NCI-H526 treated with DMSO at 0.1 percent for 48 hours (cell line): ENCODE measurements at regions not wholly inside any gene's neighbourhood (a gene's known extent, or its start where the extent isn't known, plus 50 kb on each side); places are given as distances from the start of the nearest gene placed in this dataset.
"Not testable (repeated sequence)": the region's sequence is repeated elsewhere in the genome, so short reads cannot be mapped to it uniquely, and the experiment has no call there.

ENCODE experiments used
- DNase-seq: peaks from one replicate; lab custom pipeline; 2025; lab: John Stamatoyannopoulos, UW

- no peak for DNase-seq
These were observed 50.2 kb upstream of the TP53I11 start for GRCh38 chr11:45000918-45001317.

DNA sequence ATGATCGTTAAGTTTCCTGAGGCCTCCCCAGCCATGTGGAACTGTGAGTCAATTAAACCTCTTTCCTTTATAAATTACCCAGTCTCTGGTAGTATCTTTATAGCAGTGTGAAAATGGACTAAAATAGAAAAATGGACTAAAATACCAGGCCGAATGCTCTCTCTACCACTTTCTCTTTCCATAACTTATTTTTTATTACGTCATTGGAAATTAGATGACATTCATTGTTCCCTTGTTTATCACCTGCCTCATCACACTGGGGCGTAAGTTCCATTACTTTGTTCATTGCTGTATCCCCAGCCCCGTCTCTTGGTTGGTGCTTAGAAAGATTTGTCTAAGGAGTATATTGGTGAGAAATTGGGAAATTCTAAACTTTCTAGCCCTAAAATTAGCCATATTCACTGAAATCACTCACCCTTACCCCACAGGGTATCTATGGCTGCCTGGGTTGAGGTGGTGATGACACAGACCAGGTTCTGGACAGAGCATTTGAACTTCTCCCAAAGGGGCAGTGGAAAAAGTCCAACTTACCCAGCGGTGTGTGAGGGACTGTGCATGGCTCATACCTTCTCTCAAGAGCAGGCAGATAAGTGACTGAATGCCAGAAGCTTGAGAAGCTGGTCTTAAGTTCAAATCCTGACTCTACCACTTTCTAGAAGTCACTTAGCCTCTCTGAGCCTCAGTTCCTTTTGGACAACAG, 50.9 kb upstream of the TP53I11 start:
- no peak for DNase-seq

- DNase-seq, result no peak
These were observed 54.4 kb upstream of the TP53I11 start for GRCh38 chr11:45005106-45005505.

- no peak for DNase-seq
These were observed 56.3 kb upstream of the TP53I11 start for GRCh38 chr11:45007011-45007410.

DNA sequence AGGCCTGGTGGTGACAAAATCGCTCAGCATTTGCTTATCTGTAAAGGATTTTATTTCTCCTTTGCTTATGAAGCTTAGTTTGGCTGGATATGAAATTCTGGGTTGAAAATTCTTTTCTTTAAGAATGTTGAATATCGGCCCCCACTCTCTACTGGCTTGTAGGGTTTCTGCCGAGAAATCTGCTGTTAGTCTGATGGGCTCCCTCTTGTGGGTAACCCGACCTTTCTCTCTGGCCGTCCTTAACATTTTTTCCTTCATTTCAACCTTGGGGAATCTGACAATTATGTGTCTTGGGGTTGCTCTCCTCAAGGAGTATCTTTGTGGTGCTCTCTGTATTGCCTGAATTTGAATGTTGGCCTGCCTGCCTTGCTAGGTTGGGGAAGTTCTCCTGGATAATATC, 65.3 kb upstream of the TP53I11 start:
- not testable (repeated sequence) for DNase-seq

DNA sequence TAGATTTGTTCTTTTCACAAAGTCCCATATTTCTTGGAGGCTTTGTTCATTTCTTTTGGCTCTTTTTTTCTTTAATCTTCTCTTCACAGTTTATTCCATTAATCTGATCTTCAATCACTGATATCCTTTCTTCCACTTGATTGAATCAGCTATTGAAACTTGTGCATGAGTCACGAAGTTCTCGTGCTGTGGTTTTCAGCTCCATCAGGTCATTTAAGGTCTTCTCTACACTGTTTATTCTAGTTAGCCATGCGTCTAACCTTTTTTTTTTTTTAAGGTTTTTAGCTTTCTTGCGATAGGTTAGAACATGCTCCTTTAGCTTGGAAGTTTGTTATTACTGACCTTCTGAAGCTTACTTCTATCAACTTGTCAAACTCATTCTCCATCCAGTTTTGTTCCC, 65.8 kb upstream of the TP53I11 start:
- DNase-seq, result not testable (repeated sequence)

- no peak for DNase-seq
These were observed 66.6 kb upstream of the TP53I11 start for GRCh38 chr11:45017329-45017728.

DNA sequence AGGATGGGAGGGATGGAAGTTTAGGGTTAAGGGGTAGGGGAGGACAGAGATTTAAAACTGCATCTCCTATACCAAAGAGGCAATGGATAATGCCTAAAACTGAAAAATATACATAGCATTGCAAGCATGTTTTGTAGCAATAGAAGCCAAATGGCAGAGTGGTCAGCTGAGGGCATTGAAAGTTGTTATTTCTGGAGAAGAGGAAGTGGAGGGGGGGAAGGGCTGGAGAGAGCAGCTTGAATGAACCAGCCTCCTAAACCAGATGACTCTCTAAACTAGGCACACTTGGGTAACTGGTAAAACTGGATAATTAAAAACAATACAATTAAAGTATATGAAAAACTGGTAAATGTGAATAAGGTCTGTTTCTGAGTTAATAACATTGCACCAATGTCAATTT, 70.3 kb upstream of the TP53I11 start:
- no peak for DNase-seq

- no peak for DNase-seq
These were observed 71.0 kb upstream of the TP53I11 start for GRCh38 chr11:45021692-45022141.

GRCh38 chr11:45022294-45023064, 71.8 kb upstream of the TP53I11 start:
- DNase-seq, result no peak

GRCh38 chr11:45023065-45023365, 72.3 kb upstream of the TP53I11 start:
- DNase-seq, result no peak

DNA sequence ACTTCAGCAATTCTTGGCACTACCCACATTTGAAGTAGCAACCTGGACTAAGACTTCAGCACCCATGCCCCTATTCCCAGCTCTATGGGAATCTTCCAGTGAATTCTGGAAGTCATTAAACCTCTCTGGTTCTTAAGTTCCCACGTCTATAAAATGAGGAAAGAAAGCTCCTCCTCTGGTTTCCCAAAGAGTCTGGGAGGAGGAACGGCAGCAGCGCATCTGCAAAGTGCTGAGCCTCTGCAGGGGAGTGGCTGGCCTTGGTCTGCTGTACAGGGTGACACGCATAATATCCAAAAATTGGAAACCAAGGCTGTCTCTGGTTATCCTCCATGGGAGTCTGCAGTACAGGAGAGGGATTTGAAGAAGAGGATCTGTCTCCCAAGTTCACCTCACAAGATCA, 73.6 kb upstream of the TP53I11 start:
- DNase-seq, result no peak

DNA sequence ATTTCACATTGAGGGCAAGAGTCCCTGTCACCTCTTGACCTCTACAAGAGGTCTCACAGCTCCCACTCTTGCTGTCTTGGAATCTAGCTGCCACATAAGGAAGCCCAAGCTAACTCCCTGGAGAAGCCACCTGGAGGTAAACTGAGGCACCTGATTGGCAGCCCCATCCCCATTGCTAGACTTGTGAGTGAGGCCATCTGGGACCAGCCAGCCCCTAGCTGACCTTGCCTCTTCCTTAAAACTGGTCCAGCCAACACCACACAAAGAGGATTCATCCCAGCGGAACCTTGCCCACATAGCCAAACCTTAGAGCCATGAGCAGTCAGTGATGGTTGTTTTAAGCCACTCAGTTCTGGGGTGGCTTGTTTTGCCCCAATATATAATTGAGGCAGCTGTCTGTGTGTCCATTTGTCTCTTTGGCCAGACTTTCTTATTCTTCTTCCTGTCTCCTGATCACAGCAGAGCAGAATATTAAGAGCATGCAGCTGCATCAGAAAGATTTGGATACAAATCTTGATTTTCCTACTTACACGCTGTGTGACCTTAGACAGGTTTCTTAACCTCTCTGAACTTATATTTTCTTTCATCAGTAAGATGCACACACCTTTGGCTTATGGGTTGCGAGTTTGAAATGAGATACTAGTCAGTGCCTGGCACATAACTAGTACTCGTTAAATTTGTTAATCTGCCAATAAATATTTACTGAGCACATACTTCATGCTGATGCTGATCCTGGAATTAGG, 74.3 kb upstream of the TP53I11 start:
- DNase-seq, result no peak

DNA sequence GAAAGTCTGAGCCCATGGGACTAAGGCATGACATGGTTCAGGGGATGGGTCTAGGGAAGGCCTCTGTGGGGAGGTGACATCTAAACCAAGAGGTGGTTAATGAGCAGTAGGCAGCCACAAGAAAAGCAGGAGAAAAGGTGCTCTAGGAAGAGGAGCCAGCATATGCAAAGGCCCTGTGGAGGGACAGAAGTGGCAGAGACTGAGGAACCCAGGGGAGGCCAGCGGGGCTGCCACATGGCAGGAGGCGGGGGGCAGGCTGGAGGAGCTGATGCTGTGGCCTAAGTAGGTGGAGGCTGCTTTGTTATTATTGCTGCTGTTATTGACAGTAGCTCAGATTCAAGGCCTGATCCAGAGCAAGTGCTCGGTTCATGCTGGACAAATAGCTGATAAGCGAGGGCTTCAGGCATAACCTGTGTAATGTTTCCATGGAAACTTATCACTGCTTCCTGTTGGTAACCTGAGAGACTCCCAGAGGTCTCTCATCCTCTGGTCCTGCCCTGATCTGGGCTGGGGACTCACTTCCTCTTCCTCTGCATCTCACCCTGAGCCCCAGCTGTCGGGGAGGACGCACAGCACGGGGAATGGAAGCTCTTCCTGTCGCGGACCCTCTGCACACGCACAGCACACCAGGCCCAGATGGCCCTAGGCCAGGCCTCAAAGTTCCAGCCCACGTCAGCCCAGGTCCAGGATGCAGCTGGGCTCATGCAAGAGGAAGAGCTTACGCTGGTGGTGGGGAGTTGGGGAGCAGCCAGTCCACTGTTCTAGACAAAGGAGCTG, 75.2 kb upstream of the TP53I11 start:
- DNase-seq, result no peak

- DNase-seq, result no peak
These were observed 76.2 kb upstream of the TP53I11 start for GRCh38 chr11:45026835-45027234.

DNA sequence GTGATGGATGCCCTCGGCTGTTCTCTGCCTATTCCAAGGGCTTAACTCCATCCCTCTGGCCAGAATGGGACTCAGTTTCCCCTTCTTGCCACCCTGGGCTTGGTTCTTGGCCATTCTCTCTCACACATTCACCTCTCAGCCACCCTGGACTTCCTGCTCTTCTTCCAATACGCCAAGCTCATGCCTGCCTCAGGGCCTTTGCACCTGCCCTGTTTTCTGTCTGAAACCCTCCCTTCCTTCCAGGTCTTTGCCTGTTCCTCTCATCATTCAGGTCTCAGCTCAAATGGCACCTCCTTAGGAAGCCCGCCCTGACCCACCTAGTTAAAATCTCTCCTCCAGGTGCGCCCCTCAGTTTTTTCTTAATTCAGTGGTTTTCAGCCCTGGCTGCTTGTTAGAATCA, 76.6 kb upstream of the TP53I11 start:
- no peak for DNase-seq

DNA sequence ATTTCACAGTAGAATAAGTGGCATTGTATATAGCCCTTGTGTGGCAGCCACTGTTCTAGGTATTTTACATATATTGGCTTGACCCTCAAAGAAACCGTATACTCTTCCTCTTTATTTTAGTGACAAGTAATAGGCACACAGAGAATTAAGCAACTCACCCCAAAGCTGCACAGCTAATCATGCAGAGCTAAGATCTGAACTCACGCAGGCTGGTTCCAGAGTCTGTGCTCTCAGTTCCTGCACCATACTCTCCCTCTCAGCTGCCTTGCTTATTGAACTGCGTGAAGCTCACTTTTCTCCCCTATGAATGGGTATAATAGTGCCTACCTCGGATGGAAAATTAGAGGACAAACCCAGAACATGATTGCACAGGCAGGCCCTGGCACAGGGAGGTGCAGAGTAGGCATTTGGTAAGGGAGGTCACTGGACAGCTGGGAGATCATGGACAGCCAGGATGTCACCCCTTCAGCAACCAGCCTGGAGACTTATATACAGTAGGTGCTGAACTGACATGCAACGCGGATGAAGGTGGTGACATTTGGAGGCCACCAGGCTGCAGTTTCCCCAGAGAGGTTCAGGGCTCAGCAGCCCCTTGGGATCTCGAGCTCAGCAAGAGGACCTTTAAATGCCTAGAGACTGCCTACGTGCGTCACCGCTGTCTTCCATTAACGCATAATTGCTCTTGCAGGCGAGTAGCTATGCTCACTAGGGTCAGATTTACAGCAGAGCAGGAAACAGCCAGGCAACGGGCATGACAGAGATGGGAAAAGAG, 78.4 kb upstream of the TP53I11 start:
- no peak for DNase-seq

- DNase-seq, result no peak
These were observed 80.1 kb upstream of the TP53I11 start for GRCh38 chr11:45030778-45031177.

DNA sequence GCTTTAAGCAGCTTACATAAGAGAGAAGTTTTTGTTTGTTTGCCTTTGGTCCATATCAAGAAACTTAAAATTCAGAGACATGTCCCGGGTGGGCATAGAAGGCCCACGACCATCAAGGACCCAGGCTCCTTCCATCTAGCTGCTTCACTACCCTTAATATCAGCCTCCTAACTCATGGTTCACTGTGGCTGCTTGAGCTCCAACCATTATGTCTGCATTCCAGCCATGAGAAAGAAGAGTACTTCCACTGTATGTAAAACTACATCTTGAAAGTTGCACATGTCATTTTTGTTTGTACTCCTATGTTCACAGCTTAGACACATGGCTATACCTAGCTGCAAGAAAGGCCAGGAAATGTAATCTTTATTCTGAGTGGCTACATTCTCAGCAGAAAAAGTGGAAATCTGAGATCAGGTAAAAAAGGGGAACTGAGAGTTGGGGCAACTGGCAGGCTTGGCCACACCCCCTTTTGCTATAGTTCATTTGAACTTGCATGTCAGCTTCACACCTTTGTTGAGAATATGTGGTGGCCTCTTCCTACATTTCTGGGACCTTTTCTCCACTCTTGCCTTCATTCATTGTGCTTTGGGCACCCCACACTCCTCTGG, 81.3 kb upstream of the TP53I11 start:
- no peak for DNase-seq

DNA sequence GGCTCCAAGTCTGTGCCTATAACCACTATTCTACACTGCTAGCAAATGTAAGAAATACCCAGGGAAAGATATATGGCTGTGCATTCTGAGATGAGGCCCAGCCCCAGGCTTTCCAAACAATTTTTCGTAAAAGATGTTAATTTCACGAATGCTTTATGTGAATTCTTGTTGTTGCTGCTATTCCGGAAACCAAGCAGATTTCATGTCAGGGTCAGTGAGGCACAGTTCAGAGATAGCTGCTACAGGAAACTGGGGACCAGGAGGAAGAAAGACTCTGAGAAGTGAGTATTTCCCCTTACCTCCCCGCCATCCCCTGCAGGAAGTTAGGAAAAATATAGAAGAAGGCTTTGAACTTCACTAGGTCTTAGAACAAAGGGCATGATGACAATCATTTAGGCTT, 84.7 kb upstream of the TP53I11 start:
- DNase-seq, result no peak

- no peak for DNase-seq
These were observed 85.3 kb upstream of the TP53I11 start for GRCh38 chr11:45036010-45036409.
